MCF 10A (cell line): ENCODE measurements at regions not wholly inside any gene's neighbourhood (a gene's known extent, or its start where the extent isn't known, plus 50 kb on each side); places are given as distances from the start of the nearest gene placed in this dataset.
A peak's percentile ranks its signal among the peaks of the same experiment; 100 is the strongest.

Experiments used
- BruUV-seq: library from RNA; stranded (reverse); fragments of 400-500 nt; replicated peaks from 2 replicates; lab custom pipeline; 2021; lab: Mats Ljungman, UMichigan
- CTCF ChIA-PET: fragments of 300-600 bp; sonication (Branson Sonifier 250); formaldehyde crosslinking; extraction: SDS; loops from one replicate; lab custom pipeline; 2021; ENCODE audit warnings: antibody characterized with exemption, inconsistent platforms; lab: Yijun Ruan, JAX
- POLR2A ChIA-PET: fragments of 300-600, 350-650 bp; sonication (Branson Sonifier 250); formaldehyde crosslinking; extraction: SDS; loops from one replicate; lab custom pipeline; 2020; ENCODE audit warnings: antibody characterized with exemption, inconsistent platforms; lab: Yijun Ruan, JAX
- DNase-seq: peaks from one replicate; pipeline ENCODE4 v3.0.0-alpha.2; 2018; ENCODE audit not compliant: unreplicated experiment
- H3K27ac Mint-ChIP-seq: one replicate; pipeline ENCODE4 v1.8.0; 2022; ENCODE audit warnings: mild to moderate bottlenecking, low read depth, mixed read lengths; ENCODE audit not compliant: unreplicated experiment
- H3K27me3 Mint-ChIP-seq: one replicate; pipeline ENCODE4 v1.8.0; 2022; ENCODE audit warnings: mixed read lengths; ENCODE audit not compliant: insufficient read depth, unreplicated experiment
- H3K36me3 Mint-ChIP-seq: one replicate; pipeline ENCODE4 v1.8.0; 2022; ENCODE audit warnings: mild to moderate bottlenecking, moderate library complexity, mixed read lengths; ENCODE audit not compliant: insufficient read depth, unreplicated experiment
- H3K4me1 Mint-ChIP-seq: one replicate; pipeline ENCODE4 v1.8.0; 2022; ENCODE audit warnings: mixed read lengths; ENCODE audit not compliant: insufficient read depth, unreplicated experiment
- H3K4me3 Mint-ChIP-seq: one replicate; pipeline ENCODE4 v1.8.0; 2022; ENCODE audit warnings: mild to moderate bottlenecking, moderate library complexity, mixed read lengths; ENCODE audit not compliant: unreplicated experiment
- H3K9me3 Mint-ChIP-seq: one replicate; pipeline ENCODE4 v1.8.0; 2022; ENCODE audit warnings: mixed read lengths; ENCODE audit not compliant: unreplicated experiment
- intact Hi-C: fragments of 100-400 bp; cut with micrococcal nuclease; formaldehyde crosslinking; loops from 2 replicates; pipeline ENCODE4 v1.14.1; 2022
- TF ChIP-seq, protein P1 (sequence below): fragments of 200-600 bp; IDR thresholded peaks from one replicate; pipeline ENCODE4 v1.8.0; 2022; ENCODE audit warnings: antibody characterized with exemption, mild to moderate bottlenecking; ENCODE audit not compliant: unreplicated experiment

DNA sequence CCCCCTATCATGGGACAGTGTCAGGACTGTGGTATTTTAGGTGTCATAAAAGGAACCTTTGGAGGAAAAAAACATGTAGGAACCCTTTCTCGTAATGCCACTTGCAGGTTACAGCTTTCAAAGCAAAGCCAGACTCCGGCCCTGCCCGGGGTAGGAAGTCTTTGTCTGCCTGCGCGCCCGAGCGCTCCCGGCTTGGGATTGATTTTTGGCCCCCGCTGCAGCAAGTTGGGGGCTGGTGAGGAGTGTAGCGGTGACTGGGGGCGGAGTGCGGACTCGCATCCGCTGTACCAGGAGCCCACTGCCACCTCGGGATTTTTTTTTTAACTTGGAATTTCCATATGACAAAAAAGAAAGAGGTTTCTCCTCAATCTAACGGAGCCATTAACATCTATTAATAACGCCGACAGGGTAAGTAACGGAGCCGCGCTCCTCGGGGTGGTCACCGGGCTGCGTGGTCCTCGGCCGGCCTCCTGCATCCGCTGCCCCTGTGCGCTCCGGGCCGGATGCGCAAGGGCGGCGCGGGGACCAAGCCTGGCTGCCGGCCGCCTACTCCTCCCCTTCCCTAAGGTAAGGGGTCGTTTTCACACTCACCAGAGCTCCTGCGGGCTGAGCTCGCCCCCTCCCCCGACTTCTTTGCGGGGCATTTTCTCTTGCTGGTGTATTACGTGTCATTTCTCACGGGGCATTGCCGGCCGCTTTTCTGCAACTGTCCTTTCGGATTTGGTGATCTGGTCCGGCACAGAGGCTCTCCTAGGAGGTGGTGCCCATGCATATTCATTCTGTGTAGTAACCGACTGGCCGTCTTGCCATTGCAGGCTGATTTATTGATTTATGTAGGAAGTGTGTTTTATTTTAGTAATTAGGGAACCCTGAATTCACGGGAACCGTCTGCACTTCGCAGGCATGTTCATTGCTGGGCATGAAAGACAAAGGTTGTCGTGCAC, 219.8 kb upstream of the TOPAZ1 start:
- H3K36me3 Mint-ChIP-seq: no peaks in the 10 kb centered on the region
- H3K4me1 Mint-ChIP-seq: no peaks in the 10 kb centered on the region
- H3K4me3 Mint-ChIP-seq: no peak overlapping the region
- no peak overlapping the region for H3K27ac Mint-ChIP-seq
- intact Hi-C loops: no loop called here
- POLR2A ChIA-PET: no interaction called here
- no peaks in the 10 kb centered on the region for H3K27me3 Mint-ChIP-seq
- no peak for DNase-seq
- TF ChIP-seq, protein P1, sequence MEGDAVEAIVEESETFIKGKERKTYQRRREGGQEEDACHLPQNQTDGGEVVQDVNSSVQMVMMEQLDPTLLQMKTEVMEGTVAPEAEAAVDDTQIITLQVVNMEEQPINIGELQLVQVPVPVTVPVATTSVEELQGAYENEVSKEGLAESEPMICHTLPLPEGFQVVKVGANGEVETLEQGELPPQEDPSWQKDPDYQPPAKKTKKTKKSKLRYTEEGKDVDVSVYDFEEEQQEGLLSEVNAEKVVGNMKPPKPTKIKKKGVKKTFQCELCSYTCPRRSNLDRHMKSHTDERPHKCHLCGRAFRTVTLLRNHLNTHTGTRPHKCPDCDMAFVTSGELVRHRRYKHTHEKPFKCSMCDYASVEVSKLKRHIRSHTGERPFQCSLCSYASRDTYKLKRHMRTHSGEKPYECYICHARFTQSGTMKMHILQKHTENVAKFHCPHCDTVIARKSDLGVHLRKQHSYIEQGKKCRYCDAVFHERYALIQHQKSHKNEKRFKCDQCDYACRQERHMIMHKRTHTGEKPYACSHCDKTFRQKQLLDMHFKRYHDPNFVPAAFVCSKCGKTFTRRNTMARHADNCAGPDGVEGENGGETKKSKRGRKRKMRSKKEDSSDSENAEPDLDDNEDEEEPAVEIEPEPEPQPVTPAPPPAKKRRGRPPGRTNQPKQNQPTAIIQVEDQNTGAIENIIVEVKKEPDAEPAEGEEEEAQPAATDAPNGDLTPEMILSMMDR: no peak
- no TSS peak for BruUV-seq
- CTCF ChIA-PET: interaction anchor here (0.6 kb wide), 1 partner anchor 55 kb away, joined by 3 read pairs; no protein-coding TSS in a partner anchor
- no peaks in the 10 kb centered on the region for H3K9me3 Mint-ChIP-seq

DNA sequence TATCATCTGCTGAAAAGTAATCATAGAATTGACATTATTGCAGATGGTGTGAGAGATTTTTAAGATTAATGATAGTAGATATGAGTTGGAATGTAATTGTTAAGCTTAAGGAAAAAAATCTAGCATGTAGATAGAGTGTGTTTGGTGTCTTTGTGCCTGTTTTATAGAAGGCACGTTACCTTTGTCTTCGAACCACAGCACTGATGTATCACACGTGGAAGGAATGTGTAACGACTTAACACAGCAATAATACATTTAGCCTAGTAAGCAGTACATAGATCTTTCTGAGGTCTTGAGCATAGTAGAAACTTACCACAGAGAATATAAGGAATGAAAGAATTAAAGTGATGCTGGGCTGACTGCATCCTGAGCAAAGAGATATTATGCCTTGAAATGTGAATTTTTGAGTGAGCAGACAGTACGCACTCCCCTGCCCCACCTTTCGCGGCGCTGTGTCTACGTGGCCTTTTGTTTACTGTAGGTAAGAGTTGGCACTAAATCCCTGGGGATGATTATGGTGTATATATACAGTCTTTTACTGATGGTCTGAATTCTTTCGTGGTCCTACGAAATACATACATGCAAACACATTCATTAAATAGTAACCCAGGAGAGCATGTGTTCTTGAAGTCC, 217.6 kb upstream of the TOPAZ1 start:
- Mint-ChIP-seq H3K4me3 (no peak overlapping the region), H3K27ac (no peak overlapping the region), H3K9me3 (no peaks in the 10 kb centered on the region), H3K36me3 (no peaks in the 10 kb centered on the region), H3K4me1 (no peaks in the 10 kb centered on the region), H3K27me3 (no peaks in the 10 kb centered on the region)
- CTCF ChIA-PET: no interaction called here
- intact Hi-C loops: no loop called here
- BruUV-seq: no TSS peak
- TF ChIP-seq, protein P1: no peak
- DNase-seq: no peak
- POLR2A ChIA-PET: no interaction called here

DNA sequence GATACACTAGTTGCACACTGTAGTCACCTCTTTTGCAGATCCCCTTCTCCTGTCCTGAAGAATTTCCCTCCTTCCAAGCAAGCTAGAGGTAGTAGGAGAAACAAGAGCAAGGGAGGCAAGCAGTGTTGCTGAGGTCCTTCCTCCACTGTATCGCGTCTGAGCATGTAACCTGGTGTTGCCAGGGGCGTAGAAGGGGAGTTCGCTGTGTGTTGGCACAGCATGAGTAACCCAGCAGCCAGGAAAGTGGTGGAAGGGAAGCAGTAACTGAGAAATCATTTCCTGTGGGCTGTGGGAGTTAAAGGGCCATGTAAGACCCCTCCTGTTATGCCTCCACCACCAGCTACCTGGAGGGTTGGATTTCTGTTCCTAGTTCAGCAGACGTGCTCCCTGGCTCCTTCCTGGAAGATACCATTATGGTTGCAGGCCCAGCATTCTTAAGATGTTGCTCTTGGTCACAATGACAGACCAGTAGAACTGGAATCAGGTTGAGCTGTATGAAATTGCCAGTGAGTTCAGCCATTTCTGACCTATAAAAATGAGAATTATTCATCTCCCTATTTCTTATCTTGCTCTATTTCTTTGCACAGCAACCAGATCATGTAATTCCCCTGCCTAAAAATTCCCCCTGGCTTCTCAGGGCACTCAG, 215.3 kb upstream of the TOPAZ1 start:
- Mint-ChIP-seq H3K36me3 (no peaks in the 10 kb centered on the region), H3K27me3 (no peaks in the 10 kb centered on the region), H3K9me3 (no peaks in the 10 kb centered on the region), H3K27ac (no peak overlapping the region), H3K4me1 (no peaks in the 10 kb centered on the region), H3K4me3 (no peak overlapping the region)
- intact Hi-C loops: no loop called here
- CTCF ChIA-PET: no interaction called here
- POLR2A ChIA-PET: interaction anchor here (0.6 kb wide), 1 partner anchor 139 kb away, joined by 3 read pairs; no protein-coding TSS in a partner anchor
- no TSS peak for BruUV-seq
- TF ChIP-seq, protein P1: no peak
- peak; percentile 14 for DNase-seq

DNA sequence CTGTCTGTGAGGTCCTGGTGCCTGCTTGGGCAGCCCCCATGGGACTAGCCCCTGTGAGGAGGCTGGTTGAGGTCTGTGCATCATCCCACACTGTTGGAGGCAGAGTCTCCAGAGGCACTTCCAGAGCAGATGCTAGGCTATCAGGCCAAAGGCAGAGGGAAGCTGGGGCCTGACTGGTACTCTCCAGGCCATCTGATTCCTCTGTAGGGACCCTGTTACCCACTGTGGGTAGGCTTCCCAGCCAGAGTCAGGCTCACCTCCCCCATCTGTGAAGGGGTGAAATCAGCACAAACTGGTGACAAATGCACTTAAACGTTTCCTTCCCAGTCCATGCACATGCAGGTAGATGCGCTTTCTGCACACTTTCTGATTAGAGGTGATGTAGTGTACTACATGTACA, 212.6 kb upstream of the TOPAZ1 start:
- DNase-seq: no peak
- no peak overlapping the region for H3K4me3 Mint-ChIP-seq
- TF ChIP-seq, protein P1: no peak
- intact Hi-C loops: no loop called here
- H3K36me3 Mint-ChIP-seq: no peaks in the 10 kb centered on the region
- H3K27me3 Mint-ChIP-seq: no peaks in the 10 kb centered on the region
- ChIA-PET CTCF (no interaction called here), POLR2A (no interaction called here)
- no peaks in the 10 kb centered on the region for H3K9me3 Mint-ChIP-seq
- H3K27ac Mint-ChIP-seq: no peak overlapping the region
- BruUV-seq: no TSS peak
- H3K4me1 Mint-ChIP-seq: no peaks in the 10 kb centered on the region
